ENCODE measurements at regions not wholly inside any gene's neighbourhood (a gene's known extent, or its start where the extent isn't known, plus 50 kb on each side); places are given as distances from the start of the nearest gene placed in this dataset.

DNA sequence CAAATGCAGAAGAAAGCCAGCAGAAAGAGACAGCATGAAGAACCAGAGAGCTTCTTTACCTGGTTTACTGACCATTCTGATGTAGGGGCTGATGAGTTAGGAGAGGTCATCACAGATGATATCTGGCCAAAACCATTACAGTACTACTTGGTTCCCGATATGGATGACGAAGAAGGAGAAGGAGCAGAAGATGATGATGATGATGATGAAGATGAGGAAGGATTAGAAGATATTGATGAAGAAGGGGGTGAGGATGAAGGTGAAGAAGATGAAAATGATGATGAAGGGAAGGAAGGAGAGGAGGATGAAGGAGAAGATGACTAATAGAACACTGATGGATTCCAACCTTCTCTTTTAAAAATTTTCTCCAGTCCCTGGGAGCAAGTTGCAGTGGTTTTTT is 178.2 kb upstream of the CRY1 start (continued):
- TF ChIP-seq, protein P1, sequence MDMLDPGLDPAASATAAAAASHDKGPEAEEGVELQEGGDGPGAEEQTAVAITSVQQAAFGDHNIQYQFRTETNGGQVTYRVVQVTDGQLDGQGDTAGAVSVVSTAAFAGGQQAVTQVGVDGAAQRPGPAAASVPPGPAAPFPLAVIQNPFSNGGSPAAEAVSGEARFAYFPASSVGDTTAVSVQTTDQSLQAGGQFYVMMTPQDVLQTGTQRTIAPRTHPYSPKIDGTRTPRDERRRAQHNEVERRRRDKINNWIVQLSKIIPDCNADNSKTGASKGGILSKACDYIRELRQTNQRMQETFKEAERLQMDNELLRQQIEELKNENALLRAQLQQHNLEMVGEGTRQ (IDR thresholded peaks at IDR 0.05; ENCODE audit: low read length) = no peak
- TF ChIP-seq TEAD4 (IDR thresholded peaks at IDR 0.05; ENCODE audit: low read depth, low read length) = no peak
- TF ChIP-seq, protein P2, sequence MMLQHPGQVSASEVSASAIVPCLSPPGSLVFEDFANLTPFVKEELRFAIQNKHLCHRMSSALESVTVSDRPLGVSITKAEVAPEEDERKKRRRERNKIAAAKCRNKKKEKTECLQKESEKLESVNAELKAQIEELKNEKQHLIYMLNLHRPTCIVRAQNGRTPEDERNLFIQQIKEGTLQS (IDR thresholded peaks at IDR 0.05; ENCODE audit: insufficient read depth, low read depth, low read length) = no peak
- TF ChIP-seq SIX5 (IDR thresholded peaks at IDR 0.05; ENCODE audit: low read depth, low read length) = no peak
- TF ChIP-seq SIRT6 (IDR thresholded peaks at IDR 0.05; ENCODE audit: low read length) = no peak
- no peak for TF ChIP-seq KDM5A (IDR thresholded peaks at IDR 0.05; ENCODE audit: low read length)
- TF ChIP-seq BCL11A (IDR thresholded peaks at IDR 0.05; ENCODE audit: low read depth in 2 of 2, low read length in 2 of 2) = no peak
- no peak for TF ChIP-seq SUZ12 (IDR thresholded peaks at IDR 0.05; ENCODE audit: low read length)

Measured in H1 (cell line).